ENCODE measurements at regions not wholly inside any gene's neighbourhood (a gene's known extent, or its start where the extent isn't known, plus 50 kb on each side); places are given as distances from the start of the nearest gene placed in this dataset.

DNA sequence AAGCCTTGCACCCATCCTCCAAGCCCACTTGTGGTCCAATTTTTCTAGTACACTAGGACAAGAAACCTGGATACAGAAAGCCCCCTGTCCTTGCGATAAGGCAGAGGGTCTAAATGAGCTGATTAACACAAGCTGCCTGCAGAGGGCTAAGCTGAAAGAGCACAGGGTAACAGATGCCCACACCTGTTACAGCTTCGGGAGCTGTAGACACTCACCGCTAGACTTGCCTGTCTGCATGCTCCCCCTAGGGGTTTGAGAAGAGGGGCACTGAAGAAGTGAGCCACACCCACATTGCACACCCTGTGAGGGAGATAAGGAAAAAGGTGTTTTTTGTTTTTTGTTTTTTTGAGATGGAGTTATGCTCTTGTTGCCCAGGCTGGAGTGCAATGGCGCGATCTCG is 386.5 kb upstream of the AUTS2 start:
- TF ChIP-seq, protein P1, sequence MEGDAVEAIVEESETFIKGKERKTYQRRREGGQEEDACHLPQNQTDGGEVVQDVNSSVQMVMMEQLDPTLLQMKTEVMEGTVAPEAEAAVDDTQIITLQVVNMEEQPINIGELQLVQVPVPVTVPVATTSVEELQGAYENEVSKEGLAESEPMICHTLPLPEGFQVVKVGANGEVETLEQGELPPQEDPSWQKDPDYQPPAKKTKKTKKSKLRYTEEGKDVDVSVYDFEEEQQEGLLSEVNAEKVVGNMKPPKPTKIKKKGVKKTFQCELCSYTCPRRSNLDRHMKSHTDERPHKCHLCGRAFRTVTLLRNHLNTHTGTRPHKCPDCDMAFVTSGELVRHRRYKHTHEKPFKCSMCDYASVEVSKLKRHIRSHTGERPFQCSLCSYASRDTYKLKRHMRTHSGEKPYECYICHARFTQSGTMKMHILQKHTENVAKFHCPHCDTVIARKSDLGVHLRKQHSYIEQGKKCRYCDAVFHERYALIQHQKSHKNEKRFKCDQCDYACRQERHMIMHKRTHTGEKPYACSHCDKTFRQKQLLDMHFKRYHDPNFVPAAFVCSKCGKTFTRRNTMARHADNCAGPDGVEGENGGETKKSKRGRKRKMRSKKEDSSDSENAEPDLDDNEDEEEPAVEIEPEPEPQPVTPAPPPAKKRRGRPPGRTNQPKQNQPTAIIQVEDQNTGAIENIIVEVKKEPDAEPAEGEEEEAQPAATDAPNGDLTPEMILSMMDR (IDR thresholded peaks at IDR 0.05), result no peak
- TF ChIP-seq POLR2A (IDR thresholded peaks at IDR 0.05), result no peak
- TF ChIP-seq POLR2AphosphoS5 (IDR thresholded peaks at IDR 0.05), result no peak
- TF ChIP-seq EP300 (IDR thresholded peaks at IDR 0.05), result no peak
